Mucosa of descending colon (tissue), 3 donors: ENCODE measurements at regions not wholly inside any gene's neighbourhood (a gene's known extent, or its start where the extent isn't known, plus 50 kb on each side); places are given as distances from the start of the nearest gene placed in this dataset.
A peak's percentile ranks its signal among the peaks of the same experiment; 100 is the strongest.

ENCODE experiments used
- ATAC-seq: fragments of 200-7000 bp; cut with Tn5 transposase; one replicate; pipeline ENCODE4 v1.9.1; 2020; ENCODE audit warnings: mild to moderate bottlenecking, moderate library complexity
- DNase-seq, 3 donors: peaks; one replicate each; pipeline ENCODE4 v3.0.0-alpha.2; 2020
- H3K36me3 ChIP-seq: fragments of 200-600 bp; one replicate; pipeline ENCODE4 v1.8.0; 2021; ENCODE audit warnings: low read depth, mild to moderate bottlenecking
- H3K4me1 ChIP-seq: fragments of 200-600 bp; one replicate; pipeline ENCODE4 v1.8.0; 2021; ENCODE audit warnings: low read depth, mild to moderate bottlenecking
- H3K4me3 ChIP-seq: fragments of 200-600 bp; one replicate; pipeline ENCODE4 v1.8.0; 2021; ENCODE audit warnings: mild to moderate bottlenecking
- H3K9me3 ChIP-seq: fragments of 200-600 bp; one replicate; pipeline ENCODE4 v1.8.0; 2021; ENCODE audit warnings: mild to moderate bottlenecking
- CTCF ChIP-seq: fragments of 200-600 bp; IDR thresholded peaks from one replicate; pipeline ENCODE4 v1.8.0; 2022; ENCODE audit warnings: antibody characterized with exemption, mild to moderate bottlenecking
- intact Hi-C, 2 donors: fragments of 100-400 bp; cut with DNase I in 1 of 2; cut with micrococcal nuclease in 1 of 2; formaldehyde crosslinking; loops; one replicate each; pipeline versions ENCODE4 v1.11.0 to v1.11.1; 2022; cut with DNase I, micrococcal nuclease
- donor health status: DM: no; HTN: no; CAD: no; lungs with moderate emphysema.
- donor health status: DM: no; HTN: no; CAD: no.
- donor health status: DM: no; HTN: yes; CAD: no.

- no peak for TF ChIP-seq CTCF
- no peaks in the 10 kb centered on the region for H3K9me3 ChIP-seq
- ATAC-seq (no peak), DNase-seq (no peak)
- no peak overlapping the region for H3K4me3 ChIP-seq
- intact Hi-C loops: no loop called here
- no peaks in the 10 kb centered on the region for H3K36me3 ChIP-seq
- no peaks in the 10 kb centered on the region for H3K4me1 ChIP-seq
Measured at GRCh38 chr14:42921901-42922300, 1315.2 kb downstream of the LRFN5 start.

GRCh38 chr14:42918615-42919014 is 1311.9 kb downstream of the LRFN5 start:
- Histone ChIP-seq H3K36me3 (no peaks in the 10 kb centered on the region), H3K4me3 (no peak overlapping the region), H3K4me1 (no peaks in the 10 kb centered on the region), H3K9me3 (no peaks in the 10 kb centered on the region)
- DNase-seq (no peak), ATAC-seq (no peak)
- intact Hi-C loops: no loop called here
- no peak for TF ChIP-seq CTCF

- Histone ChIP-seq H3K4me1 (no peaks in the 10 kb centered on the region), H3K4me3 (no peak overlapping the region), H3K9me3 (no peaks in the 10 kb centered on the region), H3K36me3 (no peaks in the 10 kb centered on the region)
- intact Hi-C loops: no loop called here
- no peak for ATAC-seq
- DNase-seq: peak in 1 of 3 donors; percentile 24
- no peak for TF ChIP-seq CTCF
Measured at GRCh38 chr14:42911642-42912041, 1305.0 kb downstream of the LRFN5 start.

- intact Hi-C loops: no loop called here
- TF ChIP-seq CTCF: no peak
- DNase-seq (no peak), ATAC-seq (no peak)
- Histone ChIP-seq H3K4me3 (no peak overlapping the region), H3K9me3 (no peaks in the 10 kb centered on the region), H3K4me1 (no peaks in the 10 kb centered on the region), H3K36me3 (no peaks in the 10 kb centered on the region)
Measured at GRCh38 chr14:42909659-42910058, 1303.0 kb downstream of the LRFN5 start.

GRCh38 chr14:42893183-42893582 is 1286.5 kb downstream of the LRFN5 start:
- peaks cover 3% of the 10 kb centered on the region for H3K9me3 ChIP-seq
- no peak for DNase-seq
- intact Hi-C loops: no loop called here
- H3K36me3 ChIP-seq: no peaks in the 10 kb centered on the region
- ATAC-seq: no peak
- no peak overlapping the region for H3K4me3 ChIP-seq
- no peak for TF ChIP-seq CTCF
- H3K4me1 ChIP-seq: no peaks in the 10 kb centered on the region

- Histone ChIP-seq H3K36me3 (no peaks in the 10 kb centered on the region), H3K9me3 (peaks cover 6% of the 10 kb centered on the region), H3K4me3 (no peak overlapping the region), H3K4me1 (no peaks in the 10 kb centered on the region)
- no peak for TF ChIP-seq CTCF
- ATAC-seq (no peak), DNase-seq (no peak)
- intact Hi-C loops: no loop called here
Measured at GRCh38 chr14:42884100-42884499, 1277.4 kb downstream of the LRFN5 start.
